ENCODE measurements at regions not wholly inside any gene's neighbourhood (a gene's known extent, or its start where the extent isn't known, plus 50 kb on each side); places are given as distances from the start of the nearest gene placed in this dataset.

DNA sequence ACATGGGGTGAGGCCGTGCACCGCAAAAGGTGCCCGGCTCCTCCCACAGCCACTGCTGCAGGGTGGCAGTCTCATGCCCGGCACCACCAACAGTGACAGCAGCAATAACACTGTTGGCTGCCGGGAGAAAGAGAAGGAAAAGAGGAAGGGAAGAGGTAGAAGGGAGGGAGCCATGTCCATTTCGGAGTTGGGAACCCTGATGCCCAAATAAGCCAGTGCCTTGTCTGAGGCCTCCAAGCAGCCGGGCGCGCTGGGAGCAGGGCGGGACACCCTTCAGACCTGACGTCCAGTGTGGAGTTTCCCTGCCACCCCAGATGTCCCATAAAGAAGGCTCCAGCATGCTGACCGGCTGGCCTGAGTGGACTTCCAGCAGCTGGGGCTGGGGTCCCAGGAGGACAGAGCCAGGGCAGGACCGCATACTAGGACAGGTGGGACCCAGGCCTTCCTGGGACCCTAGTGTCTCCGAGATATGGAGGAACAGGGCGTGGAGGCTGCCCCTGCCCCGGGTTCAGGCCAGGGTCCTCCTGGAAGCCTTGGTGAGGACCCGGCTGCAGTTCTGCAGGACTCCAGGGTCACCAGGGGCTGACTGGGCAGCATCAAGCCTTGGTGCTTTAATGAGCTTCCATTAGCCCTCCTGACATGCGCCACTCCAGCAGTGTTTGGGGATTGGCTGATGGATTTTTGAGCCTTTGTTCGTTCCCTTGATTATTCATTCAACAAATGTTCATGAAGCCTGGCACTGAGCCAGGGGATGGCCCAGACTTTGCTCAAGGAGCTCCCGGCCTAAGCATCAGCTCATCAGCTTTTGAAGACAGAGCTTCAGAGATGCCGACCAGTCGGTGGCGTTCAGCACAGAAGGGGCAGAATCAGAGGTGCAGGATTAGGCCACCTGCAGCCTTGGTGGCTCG, 223.6 kb upstream of the CIBAR2 start:
- no peak for DNase-seq (ENCODE audit: low read depth)
- TF ChIP-seq, protein P1, sequence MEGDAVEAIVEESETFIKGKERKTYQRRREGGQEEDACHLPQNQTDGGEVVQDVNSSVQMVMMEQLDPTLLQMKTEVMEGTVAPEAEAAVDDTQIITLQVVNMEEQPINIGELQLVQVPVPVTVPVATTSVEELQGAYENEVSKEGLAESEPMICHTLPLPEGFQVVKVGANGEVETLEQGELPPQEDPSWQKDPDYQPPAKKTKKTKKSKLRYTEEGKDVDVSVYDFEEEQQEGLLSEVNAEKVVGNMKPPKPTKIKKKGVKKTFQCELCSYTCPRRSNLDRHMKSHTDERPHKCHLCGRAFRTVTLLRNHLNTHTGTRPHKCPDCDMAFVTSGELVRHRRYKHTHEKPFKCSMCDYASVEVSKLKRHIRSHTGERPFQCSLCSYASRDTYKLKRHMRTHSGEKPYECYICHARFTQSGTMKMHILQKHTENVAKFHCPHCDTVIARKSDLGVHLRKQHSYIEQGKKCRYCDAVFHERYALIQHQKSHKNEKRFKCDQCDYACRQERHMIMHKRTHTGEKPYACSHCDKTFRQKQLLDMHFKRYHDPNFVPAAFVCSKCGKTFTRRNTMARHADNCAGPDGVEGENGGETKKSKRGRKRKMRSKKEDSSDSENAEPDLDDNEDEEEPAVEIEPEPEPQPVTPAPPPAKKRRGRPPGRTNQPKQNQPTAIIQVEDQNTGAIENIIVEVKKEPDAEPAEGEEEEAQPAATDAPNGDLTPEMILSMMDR (conservative IDR thresholded peaks at IDR 0.05; ENCODE audit: low read depth, low read length) = no peak
- H3K4me3 ChIP-seq (ENCODE audit: low read length) = no peak overlapping the region

- no peak for DNase-seq (ENCODE audit: low read depth)
- TF ChIP-seq, protein P1 (conservative IDR thresholded peaks at IDR 0.05; ENCODE audit: low read depth, low read length) = no peak
- no peak overlapping the region for H3K4me3 ChIP-seq (ENCODE audit: low read length)
Observed at GRCh38 chr16:85337910-85338637, 225.8 kb upstream of the CIBAR2 start.

- DNase-seq (ENCODE audit: low read depth) = no peak
- TF ChIP-seq, protein P1 (conservative IDR thresholded peaks at IDR 0.05; ENCODE audit: low read depth, low read length) = no peak
- no peak overlapping the region for H3K4me3 ChIP-seq (ENCODE audit: low read length)
Observed at GRCh38 chr16:85338638-85338982, 226.3 kb upstream of the CIBAR2 start.

GRCh38 chr16:85338989-85339685, 226.9 kb upstream of the CIBAR2 start:
- DNase-seq (ENCODE audit: low read depth) = no peak
- TF ChIP-seq, protein P1 (conservative IDR thresholded peaks at IDR 0.05; ENCODE audit: low read depth, low read length) = no peak
- H3K4me3 ChIP-seq (ENCODE audit: low read length) = no peak overlapping the region

DNA sequence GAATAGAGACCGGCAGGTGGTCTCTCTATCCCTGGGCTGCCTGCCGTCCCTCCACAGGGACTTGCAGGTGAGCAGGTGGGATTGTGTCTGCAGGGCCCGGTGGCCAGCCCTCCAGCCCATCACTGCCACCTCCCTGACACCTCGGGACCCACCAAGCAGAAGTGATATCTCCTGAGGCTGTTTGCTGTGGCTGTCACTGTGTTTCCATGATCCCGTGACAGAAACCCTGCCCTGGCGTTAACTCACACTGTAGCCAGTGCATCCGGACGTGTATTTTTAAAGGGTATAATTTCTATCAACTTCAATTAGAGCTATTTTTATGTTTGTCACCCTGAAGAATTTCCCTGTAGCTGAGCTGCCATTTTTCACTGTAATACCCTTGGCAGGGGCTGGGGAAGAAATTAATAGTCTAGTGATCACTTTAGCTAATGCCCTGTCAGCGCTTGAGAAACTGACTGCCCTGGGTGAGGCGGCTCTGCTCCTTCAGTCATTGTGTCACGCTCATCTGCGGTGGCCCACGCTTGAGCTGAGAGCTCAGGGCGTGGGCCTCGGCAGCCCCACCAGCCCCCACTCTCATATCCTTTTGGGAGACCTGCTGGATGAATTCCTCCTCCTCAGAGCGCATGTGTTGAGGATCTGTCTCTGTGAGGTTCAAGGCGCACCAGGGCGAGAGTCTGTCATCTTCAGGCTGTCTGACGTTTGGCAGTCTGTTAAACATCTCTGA, 229.9 kb upstream of the CIBAR2 start:
- no peak overlapping the region for H3K4me3 ChIP-seq (ENCODE audit: low read length)
- TF ChIP-seq, protein P1 (conservative IDR thresholded peaks at IDR 0.05; ENCODE audit: low read depth, low read length) = no peak
- no peak for DNase-seq (ENCODE audit: low read depth)

DNA sequence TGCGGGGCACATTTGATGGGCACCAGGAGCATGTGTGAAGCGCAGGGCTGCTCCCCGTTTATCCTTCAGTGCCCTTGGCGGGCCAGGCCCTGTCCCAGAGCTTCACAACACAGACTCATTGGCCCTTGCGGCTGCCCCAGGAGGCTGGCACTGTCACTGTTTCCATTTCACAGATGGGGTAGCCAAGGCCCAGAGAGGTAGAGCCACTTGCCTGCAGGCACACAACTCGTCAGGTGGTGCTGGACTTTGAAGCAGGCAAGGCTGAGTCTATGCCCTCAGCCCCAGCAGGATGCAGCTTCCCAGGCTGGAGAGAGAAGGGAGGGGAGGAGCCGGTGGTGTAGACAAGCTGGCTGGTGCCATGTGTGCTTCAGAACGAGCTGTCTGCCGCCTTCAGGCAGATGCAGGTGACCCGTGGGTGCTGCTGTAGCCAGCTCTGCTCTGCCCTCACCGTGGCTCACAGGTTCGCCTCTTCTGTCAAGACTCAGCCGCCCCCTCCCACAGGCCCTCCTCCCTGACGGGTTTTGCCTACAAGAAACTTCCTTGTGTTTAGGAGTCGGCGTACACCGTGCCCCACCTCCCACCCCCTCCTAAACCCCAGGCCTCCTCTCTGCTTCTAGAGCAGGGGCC, 232.3 kb upstream of the CIBAR2 start:
- no peak overlapping the region for H3K4me3 ChIP-seq (ENCODE audit: low read length)
- DNase-seq (ENCODE audit: low read depth) = no peak
- TF ChIP-seq, protein P1 (conservative IDR thresholded peaks at IDR 0.05; ENCODE audit: low read depth, low read length) = no peak
